Karpas-422 (cell line): ENCODE measurements at regions not wholly inside any gene's neighbourhood (a gene's known extent, or its start where the extent isn't known, plus 50 kb on each side); places are given as distances from the start of the nearest gene placed in this dataset.
"Not testable (repeated sequence)": the region's sequence is repeated elsewhere in the genome, so short reads cannot be mapped to it uniquely, and the experiment has no call there.

ENCODE experiments used
- DNase-seq: peaks from one replicate; pipeline ENCODE4 v3.0.0-alpha.2; 2015
- H2AFZ ChIP-seq: fragments of 200-600 bp; sonication (generic); 2 replicates; pipeline ENCODE4 v1.6.1; 2014; ENCODE audit warnings: antibody characterized with exemption, low read length, mixed read lengths
- H3K27ac ChIP-seq: fragments of 200-600 bp; sonication (generic); 2 replicates; pipeline ENCODE4 v1.5.1; 2014; ENCODE audit warnings: mild to moderate bottlenecking, low read length, moderate library complexity
- H3K27me3 ChIP-seq: fragments of 200-600 bp; sonication (generic); 2 replicates; pipeline ENCODE4 v1.6.1; 2014; ENCODE audit warnings: low read length, mixed read lengths
- H3K36me3 ChIP-seq: fragments of 200-600 bp; sonication (generic); 2 replicates; pipeline ENCODE4 v1.6.1; 2014; ENCODE audit warnings: low read length, mixed read lengths; ENCODE audit not compliant: insufficient read depth
- H3K4me1 ChIP-seq: fragments of 200-600 bp; sonication (generic); 2 replicates; pipeline ENCODE4 v1.6.1; 2014; ENCODE audit warnings: mild to moderate bottlenecking, low read length, mixed read lengths
- H3K4me2 ChIP-seq: fragments of 200-600 bp; sonication (generic); 2 replicates; pipeline ENCODE4 v1.6.1; 2014; ENCODE audit warnings: low read length, low read depth, mild to moderate bottlenecking; ENCODE audit not compliant: poor library complexity, severe bottlenecking
- H3K4me3 ChIP-seq: fragments of 200-600 bp; sonication (generic); 2 replicates; pipeline ENCODE4 v1.5.1; 2014; ENCODE audit warnings: mild to moderate bottlenecking, antibody characterized with exemption, low read length, mixed read lengths
- H3K79me2 ChIP-seq: fragments of 200-600 bp; sonication (generic); 2 replicates; pipeline ENCODE4 v1.6.1; 2014; ENCODE audit warnings: mild to moderate bottlenecking, low read length, mixed read lengths
- H3K9ac ChIP-seq: fragments of 200-600 bp; sonication (generic); 2 replicates; pipeline ENCODE4 v1.6.0; 2014; ENCODE audit warnings: low read length
- H3K9me2 ChIP-seq: fragments of 200-600 bp; sonication (generic), shearing (Covaris generic); replicated peaks from 2 replicates; pipeline ENCODE4 v1.6.0; 2014; ENCODE audit warnings: mild to moderate bottlenecking, low read length, moderate library complexity; ENCODE audit not compliant: insufficient read depth
- H3K9me3 ChIP-seq: fragments of 300-700, 200-600 bp; sonication (generic); 2 replicates; pipeline ENCODE4 v1.6.1; 2014; ENCODE audit warnings: low read length, mixed read lengths
- H4K20me1 ChIP-seq: fragments of 200-600 bp; sonication (generic); 2 replicates; pipeline ENCODE4 v1.6.1; 2014; ENCODE audit warnings: mild to moderate bottlenecking, antibody characterized with exemption, low read length, low read depth; ENCODE audit not compliant: insufficient read depth

DNA sequence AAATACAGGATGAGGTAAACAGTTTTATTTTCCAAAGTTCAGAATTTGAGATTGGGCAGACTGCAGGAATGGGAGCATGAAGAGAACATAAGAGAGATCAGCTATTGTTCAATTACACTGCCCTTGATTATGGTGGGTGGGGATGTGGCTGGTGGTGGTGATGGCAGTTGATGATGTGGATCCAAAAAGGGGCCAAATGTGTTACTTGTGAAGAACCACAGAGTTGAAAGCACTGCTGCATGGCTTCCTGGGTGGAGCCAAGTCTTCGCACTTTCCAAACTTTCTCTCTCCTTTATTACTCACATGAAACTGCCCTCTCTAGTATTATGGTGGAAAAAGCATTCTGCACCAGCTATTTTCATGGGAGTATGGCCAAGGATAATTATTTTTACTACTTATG lies 1162.0 kb downstream of the RPIA start:
- not testable (repeated sequence) for H3K27ac ChIP-seq, H3K4me3 ChIP-seq, H3K9me2 ChIP-seq, H3K9ac ChIP-seq, H2AFZ ChIP-seq, H3K79me2 ChIP-seq, H3K36me3 ChIP-seq, H3K27me3 ChIP-seq, H3K4me2 ChIP-seq, DNase-seq, H3K9me3 ChIP-seq, H4K20me1 ChIP-seq
- peaks cover 29% of the 10 kb centered on the region for H3K4me1 ChIP-seq

DNA sequence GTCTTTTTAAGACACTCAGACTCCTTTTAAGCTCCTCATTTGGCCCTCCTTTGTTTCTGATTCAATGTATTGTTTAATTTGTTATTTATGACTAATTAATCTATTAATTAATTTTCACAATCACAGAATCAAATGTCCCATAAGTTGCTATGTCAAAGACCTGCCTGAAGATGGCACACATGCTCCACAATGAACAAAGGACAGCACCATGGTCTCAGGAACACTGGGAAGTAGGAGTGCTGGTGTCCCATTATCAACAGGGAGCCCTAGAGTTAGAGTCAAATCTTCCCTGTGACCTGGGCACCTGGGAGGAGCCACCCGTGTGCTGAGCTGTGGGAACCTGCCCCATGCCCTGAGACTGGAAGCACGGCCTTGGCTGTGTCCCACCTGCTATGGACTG lies 1164.3 kb downstream of the RPIA start:
- H3K4me3 ChIP-seq, H3K4me2 ChIP-seq, H3K9me2 ChIP-seq, H2AFZ ChIP-seq, H3K27ac ChIP-seq, H3K27me3 ChIP-seq, H4K20me1 ChIP-seq, H3K36me3 ChIP-seq, H3K9me3 ChIP-seq, H3K79me2 ChIP-seq, H3K9ac ChIP-seq: not testable (repeated sequence)
- DNase-seq: peak; percentile 60
- H3K4me1 ChIP-seq: peaks cover 14% of the 10 kb centered on the region

DNA sequence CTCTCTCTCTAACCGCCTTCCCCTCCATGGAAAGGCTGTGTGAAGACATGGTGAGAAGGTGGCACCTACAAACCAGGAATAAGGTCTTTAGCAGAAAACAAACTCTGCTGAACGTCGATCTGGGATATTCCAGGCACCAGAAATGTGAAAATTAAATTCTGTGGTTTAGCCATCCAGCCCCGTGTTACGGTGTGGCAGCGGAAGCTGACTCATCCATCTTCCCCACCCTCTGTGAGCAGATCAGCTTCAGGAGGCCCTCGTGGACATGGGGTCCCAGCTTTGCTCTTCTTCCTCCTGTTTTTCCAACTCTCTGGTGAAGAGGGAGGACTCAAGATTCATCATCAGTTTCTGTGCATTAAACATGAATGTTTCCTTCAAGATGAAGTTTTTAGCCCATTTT lies 1164.8 kb downstream of the RPIA start:
- not testable (repeated sequence) for H3K4me2 ChIP-seq, H3K27me3 ChIP-seq, H3K9me3 ChIP-seq, H3K79me2 ChIP-seq, H3K4me1 ChIP-seq, H3K27ac ChIP-seq, DNase-seq, H3K36me3 ChIP-seq, H4K20me1 ChIP-seq, H2AFZ ChIP-seq, H3K4me3 ChIP-seq, H3K9me2 ChIP-seq, H3K9ac ChIP-seq

DNA sequence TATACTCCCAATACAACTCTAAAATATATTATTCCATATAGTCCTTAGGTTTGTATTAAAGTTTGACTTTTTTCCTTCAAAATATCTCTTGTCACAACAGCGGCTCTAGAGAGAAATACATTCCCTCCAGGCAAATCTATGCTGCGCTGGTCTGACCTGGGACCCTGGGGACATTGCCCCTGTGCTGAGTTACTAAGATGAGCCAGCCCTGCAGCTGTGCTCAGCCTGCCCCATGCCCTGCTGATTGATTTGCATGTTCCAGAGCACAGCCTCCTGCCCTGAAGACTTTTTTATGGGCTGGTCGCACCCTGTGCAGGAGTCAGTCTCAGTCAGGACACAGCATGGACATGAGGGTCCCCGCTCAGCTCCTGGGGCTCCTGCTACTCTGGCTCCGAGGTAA lies 1170.7 kb downstream of the RPIA start:
- H3K9me3 ChIP-seq, H3K4me1 ChIP-seq, H3K4me3 ChIP-seq, H2AFZ ChIP-seq, H3K4me2 ChIP-seq, H3K9ac ChIP-seq, DNase-seq, H4K20me1 ChIP-seq, H3K79me2 ChIP-seq, H3K9me2 ChIP-seq, H3K27ac ChIP-seq, H3K27me3 ChIP-seq, H3K36me3 ChIP-seq: not testable (repeated sequence)

DNA sequence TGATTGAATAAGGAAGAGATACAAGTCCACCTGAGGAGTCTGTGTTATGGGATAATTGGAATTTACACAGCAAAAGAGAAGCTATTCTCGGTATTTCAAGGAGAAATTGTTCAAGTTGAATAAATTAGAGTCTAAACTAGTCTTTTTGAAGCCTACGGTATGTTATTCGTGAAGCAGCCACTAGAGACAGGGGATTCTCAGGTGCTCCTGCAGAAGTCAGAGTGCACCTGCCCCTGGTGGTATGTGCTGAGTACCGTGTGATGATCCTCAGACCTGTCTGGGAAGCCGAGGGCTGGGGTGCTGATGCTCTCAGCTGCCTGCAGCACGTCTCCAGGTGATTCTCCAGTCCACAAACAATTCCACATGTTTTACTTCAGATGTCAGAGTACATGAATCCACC lies 1171.7 kb downstream of the RPIA start:
- not testable (repeated sequence) for H3K9ac ChIP-seq, H3K9me2 ChIP-seq, H3K4me3 ChIP-seq, DNase-seq, H3K79me2 ChIP-seq, H2AFZ ChIP-seq, H3K4me1 ChIP-seq, H4K20me1 ChIP-seq, H3K4me2 ChIP-seq, H3K27me3 ChIP-seq, H3K9me3 ChIP-seq, H3K36me3 ChIP-seq, H3K27ac ChIP-seq

DNA sequence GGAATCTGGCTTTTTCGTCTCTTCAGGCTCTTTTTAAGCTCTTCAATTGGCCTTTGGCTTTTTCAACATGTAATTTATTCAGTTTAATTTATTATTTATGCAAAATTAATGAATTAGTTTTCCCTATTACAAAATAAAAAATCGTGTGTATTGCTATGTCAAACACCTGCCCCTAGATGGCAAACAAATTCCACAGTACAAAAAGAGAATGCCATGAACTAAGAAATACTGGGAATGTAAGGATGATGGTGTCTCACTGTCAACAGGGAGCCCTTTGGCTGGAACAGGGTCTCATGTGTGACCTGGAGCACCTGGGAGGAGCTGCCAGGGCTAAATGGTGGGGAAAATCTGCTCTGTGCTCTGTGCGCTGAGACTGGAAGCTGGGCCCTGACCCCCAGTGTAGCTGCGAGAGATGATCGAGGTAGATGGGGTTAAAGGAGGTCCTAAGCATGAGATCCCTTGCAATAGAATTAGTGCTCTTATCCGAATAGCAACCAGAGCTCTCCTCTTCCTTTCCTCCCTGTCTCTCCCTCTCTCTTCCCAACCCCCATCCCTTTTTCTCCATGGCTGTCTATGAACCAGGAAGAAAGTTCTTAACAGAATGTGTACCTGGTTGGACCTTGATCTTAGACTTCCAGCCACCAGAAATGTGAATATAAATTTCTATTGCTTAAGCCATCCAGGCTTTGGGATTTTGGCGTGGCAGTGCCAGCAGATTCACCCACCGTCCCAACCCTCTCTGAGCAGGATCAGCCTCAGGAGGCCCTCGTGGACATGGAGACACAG lies 1183.5 kb downstream of the RPIA start:
- DNase-seq: peak; percentile 36
- H4K20me1 ChIP-seq, H3K9me2 ChIP-seq, H2AFZ ChIP-seq, H3K36me3 ChIP-seq, H3K4me3 ChIP-seq, H3K9me3 ChIP-seq, H3K79me2 ChIP-seq, H3K4me1 ChIP-seq, H3K4me2 ChIP-seq, H3K27ac ChIP-seq, H3K27me3 ChIP-seq, H3K9ac ChIP-seq: not testable (repeated sequence)

DNA sequence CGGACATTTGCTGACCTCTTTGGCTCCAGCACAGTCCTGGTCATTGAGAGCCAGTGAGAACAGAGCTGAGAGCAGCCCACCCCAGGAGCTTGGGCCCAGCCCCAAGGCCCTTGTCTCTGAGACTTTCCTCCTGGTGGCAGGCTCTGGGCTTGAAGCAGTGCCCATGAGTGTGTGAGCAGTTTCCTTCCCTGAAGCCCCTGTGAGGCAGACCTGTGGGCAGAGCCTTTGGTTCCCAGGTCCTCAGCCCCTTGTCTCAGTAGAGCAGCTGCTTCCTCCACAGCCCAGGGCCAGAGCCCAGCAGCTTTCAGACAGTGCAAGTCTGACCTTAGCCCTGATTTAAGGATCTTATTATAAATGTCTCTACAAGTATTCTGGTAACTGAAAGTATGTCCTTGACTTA lies 1185.0 kb downstream of the RPIA start:
- DNase-seq, H4K20me1 ChIP-seq, H3K79me2 ChIP-seq, H3K9ac ChIP-seq, H3K9me2 ChIP-seq, H3K27ac ChIP-seq, H3K27me3 ChIP-seq, H3K36me3 ChIP-seq, H3K4me1 ChIP-seq, H3K9me3 ChIP-seq, H3K4me2 ChIP-seq, H2AFZ ChIP-seq, H3K4me3 ChIP-seq: not testable (repeated sequence)

DNA sequence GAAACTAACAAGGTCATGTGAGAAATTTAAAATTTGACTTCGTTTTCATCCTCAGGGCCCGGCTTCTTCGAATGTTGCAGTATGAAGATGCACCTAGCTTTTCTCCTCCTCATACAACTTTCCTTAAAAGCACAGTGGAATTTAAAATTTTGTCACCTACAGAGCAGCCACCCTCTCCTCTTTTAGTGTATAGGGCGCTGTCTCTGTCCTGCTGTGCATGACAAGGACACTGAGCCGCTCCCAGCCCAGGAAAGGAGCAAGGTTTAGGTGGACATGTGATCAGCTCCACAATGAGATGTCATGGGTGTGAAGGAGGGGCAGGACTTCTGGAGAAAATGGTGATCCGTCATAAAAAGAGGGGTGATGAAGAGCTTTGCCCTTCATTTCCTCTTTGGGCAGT lies 1185.4 kb downstream of the RPIA start:
- H3K79me2 ChIP-seq, DNase-seq, H3K9me3 ChIP-seq, H4K20me1 ChIP-seq, H3K9me2 ChIP-seq, H3K4me1 ChIP-seq, H3K36me3 ChIP-seq, H3K4me3 ChIP-seq, H3K9ac ChIP-seq, H3K27ac ChIP-seq, H2AFZ ChIP-seq, H3K27me3 ChIP-seq, H3K4me2 ChIP-seq: not testable (repeated sequence)

DNA sequence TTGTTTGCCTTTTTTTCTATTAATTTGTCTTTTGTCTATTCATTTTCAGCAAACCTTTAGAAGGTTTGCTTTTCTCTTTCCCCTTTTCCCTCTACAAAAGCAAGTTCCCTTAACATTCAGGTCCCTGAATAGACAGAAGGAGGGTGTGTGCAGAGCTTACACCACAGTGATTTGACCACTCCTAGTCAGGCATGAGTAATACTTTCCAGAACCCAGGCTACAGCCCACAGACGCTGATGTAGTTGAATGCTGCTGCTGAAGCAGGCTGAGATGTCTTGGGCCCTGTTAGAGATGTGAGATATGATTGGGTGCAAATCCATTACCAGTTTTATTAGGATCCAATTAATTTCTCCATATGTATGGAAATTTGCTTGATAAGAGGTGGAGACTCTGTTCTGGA lies 1191.4 kb downstream of the RPIA start:
- not testable (repeated sequence) for H2AFZ ChIP-seq, H4K20me1 ChIP-seq, H3K9me3 ChIP-seq, H3K79me2 ChIP-seq, H3K27me3 ChIP-seq, H3K36me3 ChIP-seq, H3K9ac ChIP-seq, H3K9me2 ChIP-seq, DNase-seq, H3K4me3 ChIP-seq
- H3K27ac ChIP-seq: peak overlapping the region; percentile 87; the same call in 1 of the 2 replicates
- peaks cover 20% of the 10 kb centered on the region for H3K4me1 ChIP-seq
- peak overlapping the region; percentile 61 for H3K4me2 ChIP-seq
